CMK (cell line): ENCODE measurements at regions not wholly inside any gene's neighbourhood (a gene's known extent, or its start where the extent isn't known, plus 50 kb on each side); places are given as distances from the start of the nearest gene placed in this dataset.

Experiments used
- DNase-seq: peaks from one replicate; pipeline ENCODE4 v3.0.0-alpha.2; 2010; ENCODE audit warnings: low read depth

GRCh38 chr20:6613280-6613861, 154.1 kb upstream of the BMP2 start:
- no peak for DNase-seq

GRCh38 chr20:6612606-6612923, 154.9 kb upstream of the BMP2 start:
- DNase-seq, result no peak

- no peak for DNase-seq
Observed at GRCh38 chr20:6611911-6612605, 155.4 kb upstream of the BMP2 start.

GRCh38 chr20:6606651-6607050, 160.8 kb upstream of the BMP2 start:
- no peak for DNase-seq

GRCh38 chr20:6605055-6605935, 162.2 kb upstream of the BMP2 start:
- DNase-seq, result no peak

- no peak for DNase-seq
Observed at GRCh38 chr20:6604179-6604578, 163.3 kb upstream of the BMP2 start.

- DNase-seq, result peak; percentile 79
Observed at GRCh38 chr20:6599876-6600735, 167.4 kb upstream of the BMP2 start.

- no peak for DNase-seq
Observed at GRCh38 chr20:6595704-6596103, 171.8 kb upstream of the BMP2 start.

- no peak for DNase-seq
Observed at GRCh38 chr20:6590891-6591637, 176.4 kb upstream of the BMP2 start.

GRCh38 chr20:6588296-6588695, 179.2 kb upstream of the BMP2 start:
- no peak for DNase-seq

GRCh38 chr20:6583134-6583738, 184.2 kb upstream of the BMP2 start:
- DNase-seq, result no peak

GRCh38 chr20:6582449-6582848, 185.0 kb upstream of the BMP2 start:
- DNase-seq, result no peak

- no peak for DNase-seq
Observed at GRCh38 chr20:6580486-6580885, 187.0 kb upstream of the BMP2 start.

- no peak for DNase-seq
Observed at GRCh38 chr20:6579824-6580223, 187.7 kb upstream of the BMP2 start.

- DNase-seq, result no peak
Observed at GRCh38 chr20:6579417-6579816, 188.1 kb upstream of the BMP2 start.

GRCh38 chr20:6577451-6577850, 190.0 kb upstream of the BMP2 start:
- no peak for DNase-seq

- DNase-seq, result no peak
Observed at GRCh38 chr20:6576726-6577125, 190.8 kb upstream of the BMP2 start.

GRCh38 chr20:6575912-6576401, 191.5 kb upstream of the BMP2 start:
- DNase-seq, result peak; percentile 82

- DNase-seq, result no peak
Observed at GRCh38 chr20:6566821-6567220, 200.7 kb upstream of the BMP2 start.

- no peak for DNase-seq
Observed at GRCh38 chr20:6562111-6562510, 205.4 kb upstream of the BMP2 start.

GRCh38 chr20:6560978-6561377, 206.5 kb upstream of the BMP2 start:
- no peak for DNase-seq
